Astrocyte of the cerebellum (primary cell): ENCODE measurements at regions not wholly inside any gene's neighbourhood (a gene's known extent, or its start where the extent isn't known, plus 50 kb on each side); places are given as distances from the start of the nearest gene placed in this dataset.

Experiments
- DNase-seq: peaks from one replicate; pipeline ENCODE4 v3.0.0-alpha.2; 2011; ENCODE audit warnings: low read depth
- H3K4me3 ChIP-seq: 2 replicates; pipeline ENCODE4 v1.5.1; 2011; ENCODE audit warnings: mild to moderate bottlenecking, low read depth, low read length, moderate library complexity
- in situ Hi-C: cut with HindIII; loops from 2 replicates; pipeline ENCODE4 v1.10.0; 2017; ENCODE audit warnings: low sequenced_read_pairs
- TF ChIP-seq, protein P1 (sequence below): IDR thresholded peaks from 2 replicates; pipeline ENCODE4 v1.5.1; 2012; ENCODE audit warnings: low read length, low read depth, moderate library complexity, mild to moderate bottlenecking; ENCODE audit errors: missing control alignments

DNA sequence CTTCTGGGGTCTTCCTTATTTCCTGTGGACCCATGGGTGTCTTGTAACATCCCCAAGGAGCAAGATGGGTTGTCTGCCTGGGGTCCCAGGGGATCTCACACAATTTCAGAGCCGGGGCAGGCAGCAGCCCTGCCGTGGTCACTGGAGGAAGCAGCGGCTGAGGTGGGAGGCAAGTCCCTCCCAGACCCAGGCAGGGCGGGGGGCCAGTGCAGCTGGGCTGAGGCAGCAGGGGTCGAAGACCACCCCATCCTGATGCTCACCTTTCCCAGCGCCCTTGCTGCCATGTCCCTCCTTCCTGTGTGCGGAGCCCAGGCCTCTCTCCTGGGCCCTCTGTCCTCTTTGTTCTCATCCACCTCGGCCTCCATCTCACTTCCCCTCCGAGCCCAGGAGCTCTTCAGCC, 583.0 kb upstream of the COBL start:
- TF ChIP-seq, protein P1, sequence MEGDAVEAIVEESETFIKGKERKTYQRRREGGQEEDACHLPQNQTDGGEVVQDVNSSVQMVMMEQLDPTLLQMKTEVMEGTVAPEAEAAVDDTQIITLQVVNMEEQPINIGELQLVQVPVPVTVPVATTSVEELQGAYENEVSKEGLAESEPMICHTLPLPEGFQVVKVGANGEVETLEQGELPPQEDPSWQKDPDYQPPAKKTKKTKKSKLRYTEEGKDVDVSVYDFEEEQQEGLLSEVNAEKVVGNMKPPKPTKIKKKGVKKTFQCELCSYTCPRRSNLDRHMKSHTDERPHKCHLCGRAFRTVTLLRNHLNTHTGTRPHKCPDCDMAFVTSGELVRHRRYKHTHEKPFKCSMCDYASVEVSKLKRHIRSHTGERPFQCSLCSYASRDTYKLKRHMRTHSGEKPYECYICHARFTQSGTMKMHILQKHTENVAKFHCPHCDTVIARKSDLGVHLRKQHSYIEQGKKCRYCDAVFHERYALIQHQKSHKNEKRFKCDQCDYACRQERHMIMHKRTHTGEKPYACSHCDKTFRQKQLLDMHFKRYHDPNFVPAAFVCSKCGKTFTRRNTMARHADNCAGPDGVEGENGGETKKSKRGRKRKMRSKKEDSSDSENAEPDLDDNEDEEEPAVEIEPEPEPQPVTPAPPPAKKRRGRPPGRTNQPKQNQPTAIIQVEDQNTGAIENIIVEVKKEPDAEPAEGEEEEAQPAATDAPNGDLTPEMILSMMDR: no peak
- no peak for DNase-seq
- H3K4me3 ChIP-seq: no peak overlapping the region
- in situ Hi-C loops: no loop called here

DNA sequence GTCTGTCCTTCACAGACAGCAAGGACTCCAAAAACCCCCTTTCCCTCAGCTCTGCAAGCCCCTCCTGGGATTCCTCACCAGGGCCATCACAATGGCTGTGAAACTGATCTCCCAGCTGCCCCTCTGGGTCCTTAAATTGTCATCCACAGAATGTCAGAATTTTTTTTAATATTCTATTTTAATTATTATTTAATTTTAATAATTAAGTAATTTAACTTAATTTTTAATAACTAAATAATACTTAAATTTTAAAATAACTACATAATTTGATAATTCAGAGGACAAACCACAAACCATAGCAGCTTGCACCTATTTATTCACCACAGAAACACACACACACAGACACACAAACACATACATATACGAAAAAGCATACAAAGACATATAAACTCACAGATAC, 565.8 kb upstream of the COBL start:
- H3K4me3 ChIP-seq: no peak overlapping the region
- TF ChIP-seq, protein P1: no peak
- in situ Hi-C loops: no loop called here
- no peak for DNase-seq

DNA sequence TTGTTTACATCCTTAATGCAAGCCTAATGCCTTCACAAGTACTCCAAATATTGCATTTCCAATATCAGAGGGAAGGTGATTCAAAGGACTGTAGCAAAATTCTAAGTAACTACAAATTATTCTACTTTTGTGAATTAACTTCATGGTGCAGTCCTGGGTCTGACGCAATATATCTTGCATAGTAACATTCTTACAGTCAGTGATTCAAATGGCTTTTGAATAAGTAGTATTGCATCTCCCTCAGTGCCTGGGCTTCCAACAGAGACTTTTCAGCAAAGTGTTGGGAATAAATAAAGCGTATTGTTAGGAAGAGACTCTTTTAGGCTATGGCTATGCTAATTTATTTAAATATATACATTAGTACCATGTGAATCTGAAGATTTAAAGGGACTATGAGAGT, 564.7 kb upstream of the COBL start:
- TF ChIP-seq, protein P1: no peak
- no peak for DNase-seq
- H3K4me3 ChIP-seq: no peak overlapping the region
- in situ Hi-C loops: no loop called here

DNA sequence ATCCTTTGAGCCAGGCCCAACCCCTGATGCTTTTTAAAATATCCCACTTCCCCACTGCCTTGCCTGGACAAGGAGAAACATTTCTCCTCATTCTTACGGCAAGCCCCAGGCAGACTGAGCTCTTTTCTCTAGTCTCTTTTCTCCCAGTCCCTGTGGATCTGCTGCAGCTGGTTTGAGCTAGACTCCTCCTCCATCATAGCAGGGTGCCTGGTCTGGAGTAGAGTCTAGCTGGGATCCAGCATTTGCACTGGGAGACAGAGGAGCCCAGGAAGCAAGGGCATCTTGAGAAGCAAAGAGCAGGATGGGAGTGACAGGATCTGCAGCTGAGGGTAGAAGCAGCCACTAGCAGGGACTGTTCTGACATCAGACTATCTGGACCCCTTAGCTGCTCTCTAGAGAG, 562.3 kb upstream of the COBL start:
- no peak for DNase-seq
- in situ Hi-C loops: no loop called here
- no peak overlapping the region for H3K4me3 ChIP-seq
- TF ChIP-seq, protein P1: no peak

DNA sequence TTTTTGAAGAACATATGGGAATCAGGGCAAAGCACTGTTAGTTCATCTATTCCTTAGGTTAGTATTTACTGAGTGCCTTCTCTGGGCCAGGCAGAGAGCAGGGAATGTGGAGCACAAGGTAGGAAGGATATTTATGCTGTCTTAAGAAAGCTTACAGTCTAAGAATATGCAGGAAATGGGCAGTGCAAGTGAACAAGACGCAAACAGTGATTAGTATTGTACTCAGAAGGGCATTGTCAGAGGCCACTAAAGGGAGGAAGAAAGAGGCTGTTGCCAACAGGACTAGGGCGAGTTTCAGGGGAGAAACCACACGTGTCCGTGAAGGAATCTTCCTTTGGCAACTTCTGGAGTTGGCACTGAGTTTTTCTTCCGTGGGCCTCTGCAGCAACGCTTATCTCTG, 552.8 kb upstream of the COBL start:
- H3K4me3 ChIP-seq: no peak overlapping the region
- TF ChIP-seq, protein P1: no peak
- in situ Hi-C loops: no loop called here
- DNase-seq: no peak

DNA sequence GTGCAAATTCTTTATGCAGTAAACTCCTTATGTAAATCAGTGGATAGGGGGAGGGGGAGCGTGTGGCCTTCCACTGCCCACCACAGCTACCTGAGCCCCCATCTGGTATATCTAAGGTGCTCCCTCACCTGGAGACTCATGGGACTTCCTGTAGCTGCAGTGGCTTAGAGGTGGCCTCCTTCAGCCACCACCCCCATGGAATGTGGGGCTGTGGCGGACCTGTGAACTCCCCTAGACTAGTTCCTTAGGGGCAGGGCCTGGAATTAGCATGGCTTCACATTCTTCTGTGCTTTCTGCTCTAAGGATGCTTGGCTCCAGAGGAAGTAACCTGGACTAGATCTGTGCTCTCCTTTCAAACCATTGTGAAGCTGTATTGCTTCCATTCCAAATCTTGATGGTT, 550.5 kb upstream of the COBL start:
- no peak for DNase-seq
- TF ChIP-seq, protein P1: no peak
- no peak overlapping the region for H3K4me3 ChIP-seq
- in situ Hi-C loops: no loop called here

DNA sequence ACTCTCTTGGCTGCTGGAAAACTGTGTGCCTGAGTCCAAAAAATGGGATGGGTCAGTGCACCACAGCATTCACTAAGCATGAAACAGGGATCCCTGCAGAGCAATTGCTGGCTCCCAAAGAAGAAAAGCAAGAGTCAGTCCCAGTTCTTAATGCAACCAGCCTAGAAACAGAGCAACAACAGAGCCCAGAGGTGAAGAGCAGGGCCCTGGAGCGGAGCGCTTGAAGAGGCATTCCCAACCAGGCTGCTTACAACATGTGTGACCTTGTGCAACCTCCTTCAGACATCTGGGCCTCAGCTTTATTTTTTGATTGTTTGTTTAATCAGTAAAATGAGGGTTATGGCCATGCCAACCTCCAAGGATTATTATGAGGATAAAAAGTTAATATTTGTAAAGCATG, 543.7 kb upstream of the COBL start:
- in situ Hi-C loops: no loop called here
- DNase-seq: no peak
- no peak overlapping the region for H3K4me3 ChIP-seq
- TF ChIP-seq, protein P1: no peak
